ENCODE measurements at regions not wholly inside any gene's neighbourhood (a gene's known extent, or its start where the extent isn't known, plus 50 kb on each side); places are given as distances from the start of the nearest gene placed in this dataset.
"Not testable (repeated sequence)": the region's sequence is repeated elsewhere in the genome, so short reads cannot be mapped to it uniquely, and the experiment has no call there.

GRCh38 chr1:218518216-218518740 lies 173.1 kb downstream of the TGFB2 start:
- no peak overlapping the region for H3K4me3 ChIP-seq (ENCODE audit: low read depth, low read length)
- no peak overlapping the region for H3K27ac ChIP-seq (ENCODE audit: insufficient read depth, low read length, poor library complexity, severe bottlenecking)
- H3K27me3 Mint-ChIP-seq: peaks cover 4% of the 10 kb centered on the region
- peaks cover 0 to 4% (median 0%) of the 10 kb centered on the region in 7 donors for H3K9me3 Mint-ChIP-seq
- H3K36me3 Mint-ChIP-seq: no peaks in the 10 kb centered on the region
- no peaks in the 10 kb centered on the region for H3K4me1 Mint-ChIP-seq
- DNase-seq: no peak
- no peaks in the 10 kb centered on the region for H3K9me3 ChIP-seq (ENCODE audit: control insufficient read depth in 2 of 2, low read length in 2 of 2)
- H3K4me3 Mint-ChIP-seq: peak overlapping the region in 1 of 4 donors; percentile 29
- ATAC-seq (ENCODE audit: low read depth in 2 of 2): no peak
- H3K4me1 ChIP-seq (ENCODE audit: control insufficient read depth, insufficient read depth, low read length, poor library complexity, severe bottlenecking): no peaks in the 10 kb centered on the region
- no peak overlapping the region for H3K27ac Mint-ChIP-seq
- no peaks in the 10 kb centered on the region for H3K36me3 ChIP-seq (ENCODE audit: control insufficient read depth, insufficient read depth, low read length)
- H3K27me3 ChIP-seq (ENCODE audit: control insufficient read depth, insufficient read depth, low read length): no peaks in the 10 kb centered on the region

GRCh38 chr1:218520646-218521045 lies 175.5 kb downstream of the TGFB2 start:
- H3K27me3 ChIP-seq (ENCODE audit: control insufficient read depth, insufficient read depth, low read length); H3K4me3 Mint-ChIP-seq; H3K36me3 Mint-ChIP-seq; H3K27ac Mint-ChIP-seq; H3K4me1 ChIP-seq (ENCODE audit: control insufficient read depth, insufficient read depth, low read length, poor library complexity, severe bottlenecking); H3K36me3 ChIP-seq (ENCODE audit: control insufficient read depth, insufficient read depth, low read length); H3K4me3 ChIP-seq (ENCODE audit: low read depth, low read length); H3K4me1 Mint-ChIP-seq; ATAC-seq (ENCODE audit: low read depth in 2 of 2); H3K27me3 Mint-ChIP-seq; H3K27ac ChIP-seq (ENCODE audit: insufficient read depth, low read length, poor library complexity, severe bottlenecking); H3K9me3 Mint-ChIP-seq; DNase-seq; H3K9me3 ChIP-seq (ENCODE audit: control insufficient read depth in 2 of 2, low read length in 2 of 2): not testable (repeated sequence)

- no peak overlapping the region for H3K27ac ChIP-seq (ENCODE audit: insufficient read depth, low read length, poor library complexity, severe bottlenecking)
- no peak overlapping the region for H3K4me3 Mint-ChIP-seq
- H3K27me3 ChIP-seq (ENCODE audit: control insufficient read depth, insufficient read depth, low read length): no peaks in the 10 kb centered on the region
- H3K27ac Mint-ChIP-seq: no peak overlapping the region
- no peaks in the 10 kb centered on the region for H3K4me1 ChIP-seq (ENCODE audit: control insufficient read depth, insufficient read depth, low read length, poor library complexity, severe bottlenecking)
- no peaks in the 10 kb centered on the region for H3K36me3 ChIP-seq (ENCODE audit: control insufficient read depth, insufficient read depth, low read length)
- no peaks in the 10 kb centered on the region for H3K4me1 Mint-ChIP-seq
- DNase-seq: peak in 2 of 3 donors; percentile 1 to 38
- H3K27me3 Mint-ChIP-seq: peaks cover 4% of the 10 kb centered on the region
- H3K36me3 Mint-ChIP-seq: no peaks in the 10 kb centered on the region
- ATAC-seq (ENCODE audit: low read depth in 2 of 2): no peak
- H3K4me3 ChIP-seq (ENCODE audit: low read depth, low read length): no peak overlapping the region
- no peaks in the 10 kb centered on the region for H3K9me3 Mint-ChIP-seq
- H3K9me3 ChIP-seq (ENCODE audit: control insufficient read depth in 2 of 2, low read length in 2 of 2): no peaks in the 10 kb centered on the region
Measured at GRCh38 chr1:218521414-218522169, 176.5 kb downstream of the TGFB2 start.

GRCh38 chr1:218524526-218524925 lies 179.4 kb downstream of the TGFB2 start:
- no peak overlapping the region for H3K4me3 Mint-ChIP-seq
- no peak overlapping the region for H3K4me3 ChIP-seq (ENCODE audit: low read depth, low read length)
- DNase-seq (no peak), ATAC-seq (ENCODE audit: low read depth in 2 of 2) (no peak)
- no peaks in the 10 kb centered on the region for H3K36me3 Mint-ChIP-seq
- H3K9me3 ChIP-seq (ENCODE audit: control insufficient read depth in 2 of 2, low read length in 2 of 2): no peaks in the 10 kb centered on the region
- no peak overlapping the region for H3K27ac Mint-ChIP-seq
- peaks cover 4% of the 10 kb centered on the region for H3K27me3 Mint-ChIP-seq
- no peaks in the 10 kb centered on the region for H3K36me3 ChIP-seq (ENCODE audit: control insufficient read depth, insufficient read depth, low read length)
- H3K4me1 Mint-ChIP-seq: no peaks in the 10 kb centered on the region
- H3K27me3 ChIP-seq (ENCODE audit: control insufficient read depth, insufficient read depth, low read length): no peaks in the 10 kb centered on the region
- no peaks in the 10 kb centered on the region for H3K9me3 Mint-ChIP-seq
- no peak overlapping the region for H3K27ac ChIP-seq (ENCODE audit: insufficient read depth, low read length, poor library complexity, severe bottlenecking)
- H3K4me1 ChIP-seq (ENCODE audit: control insufficient read depth, insufficient read depth, low read length, poor library complexity, severe bottlenecking): no peaks in the 10 kb centered on the region

- H3K36me3 ChIP-seq (ENCODE audit: control insufficient read depth, insufficient read depth, low read length): no peaks in the 10 kb centered on the region
- H3K4me3 ChIP-seq (ENCODE audit: low read depth, low read length): no peak overlapping the region
- H3K27ac Mint-ChIP-seq: no peak overlapping the region
- DNase-seq: no peak
- H3K4me1 Mint-ChIP-seq: no peaks in the 10 kb centered on the region
- H3K9me3 Mint-ChIP-seq: no peaks in the 10 kb centered on the region
- H3K27me3 Mint-ChIP-seq: peaks cover 4% of the 10 kb centered on the region
- no peak overlapping the region for H3K4me3 Mint-ChIP-seq
- no peak overlapping the region for H3K27ac ChIP-seq (ENCODE audit: insufficient read depth, low read length, poor library complexity, severe bottlenecking)
- no peaks in the 10 kb centered on the region for H3K9me3 ChIP-seq (ENCODE audit: control insufficient read depth in 2 of 2, low read length in 2 of 2)
- H3K36me3 Mint-ChIP-seq: no peaks in the 10 kb centered on the region
- no peaks in the 10 kb centered on the region for H3K27me3 ChIP-seq (ENCODE audit: control insufficient read depth, insufficient read depth, low read length)
- no peak for ATAC-seq (ENCODE audit: low read depth in 2 of 2)
- no peaks in the 10 kb centered on the region for H3K4me1 ChIP-seq (ENCODE audit: control insufficient read depth, insufficient read depth, low read length, poor library complexity, severe bottlenecking)
Measured at GRCh38 chr1:218525031-218525430, 179.9 kb downstream of the TGFB2 start.

- no peak overlapping the region for H3K27ac ChIP-seq (ENCODE audit: insufficient read depth, low read length, poor library complexity, severe bottlenecking)
- no peaks in the 10 kb centered on the region for H3K4me1 ChIP-seq (ENCODE audit: control insufficient read depth, insufficient read depth, low read length, poor library complexity, severe bottlenecking)
- Mint-ChIP-seq H3K9me3 (no peaks in the 10 kb centered on the region), H3K4me3 (no peak overlapping the region), H3K27ac (no peak overlapping the region), H3K36me3 (no peaks in the 10 kb centered on the region), H3K27me3 (peaks cover 4% of the 10 kb centered on the region), H3K4me1 (no peaks in the 10 kb centered on the region)
- H3K36me3 ChIP-seq (ENCODE audit: control insufficient read depth, insufficient read depth, low read length): no peaks in the 10 kb centered on the region
- no peak for DNase-seq
- H3K9me3 ChIP-seq (ENCODE audit: control insufficient read depth in 2 of 2, low read length in 2 of 2): no peaks in the 10 kb centered on the region
- H3K27me3 ChIP-seq (ENCODE audit: control insufficient read depth, insufficient read depth, low read length): no peaks in the 10 kb centered on the region
- ATAC-seq (ENCODE audit: low read depth in 2 of 2): no peak
- H3K4me3 ChIP-seq (ENCODE audit: low read depth, low read length): no peak overlapping the region
Measured at GRCh38 chr1:218525451-218526197, 180.5 kb downstream of the TGFB2 start.

- H3K9me3 ChIP-seq (ENCODE audit: control insufficient read depth in 2 of 2, low read length in 2 of 2): no peaks in the 10 kb centered on the region
- Mint-ChIP-seq H3K27me3 (no peaks in the 10 kb centered on the region), H3K27ac (no peak overlapping the region), H3K36me3 (no peaks in the 10 kb centered on the region), H3K9me3 (no peaks in the 10 kb centered on the region), H3K4me1 (no peaks in the 10 kb centered on the region), H3K4me3 (no peak overlapping the region)
- DNase-seq (no peak), ATAC-seq (ENCODE audit: low read depth in 2 of 2) (no peak)
- H3K4me3 ChIP-seq (ENCODE audit: low read depth, low read length): no peak overlapping the region
- H3K27me3 ChIP-seq (ENCODE audit: control insufficient read depth, insufficient read depth, low read length): no peaks in the 10 kb centered on the region
- no peaks in the 10 kb centered on the region for H3K36me3 ChIP-seq (ENCODE audit: control insufficient read depth, insufficient read depth, low read length)
- H3K27ac ChIP-seq (ENCODE audit: insufficient read depth, low read length, poor library complexity, severe bottlenecking): no peak overlapping the region
- H3K4me1 ChIP-seq (ENCODE audit: control insufficient read depth, insufficient read depth, low read length, poor library complexity, severe bottlenecking): no peaks in the 10 kb centered on the region
Measured at GRCh38 chr1:218526198-218526580, 181.1 kb downstream of the TGFB2 start.

GRCh38 chr1:218527737-218528136 lies 182.6 kb downstream of the TGFB2 start:
- H3K9me3 Mint-ChIP-seq: no peaks in the 10 kb centered on the region
- no peaks in the 10 kb centered on the region for H3K27me3 Mint-ChIP-seq
- H3K4me3 ChIP-seq (ENCODE audit: low read depth, low read length): no peak overlapping the region
- H3K9me3 ChIP-seq (ENCODE audit: control insufficient read depth in 2 of 2, low read length in 2 of 2): no peaks in the 10 kb centered on the region
- no peak overlapping the region for H3K27ac Mint-ChIP-seq
- H3K27me3 ChIP-seq (ENCODE audit: control insufficient read depth, insufficient read depth, low read length): no peaks in the 10 kb centered on the region
- H3K4me1 ChIP-seq (ENCODE audit: control insufficient read depth, insufficient read depth, low read length, poor library complexity, severe bottlenecking): no peaks in the 10 kb centered on the region
- no peaks in the 10 kb centered on the region for H3K4me1 Mint-ChIP-seq
- ATAC-seq (ENCODE audit: low read depth in 2 of 2) (no peak), DNase-seq (no peak)
- H3K36me3 Mint-ChIP-seq: no peaks in the 10 kb centered on the region
- no peak overlapping the region for H3K4me3 Mint-ChIP-seq
- no peak overlapping the region for H3K27ac ChIP-seq (ENCODE audit: insufficient read depth, low read length, poor library complexity, severe bottlenecking)
- H3K36me3 ChIP-seq (ENCODE audit: control insufficient read depth, insufficient read depth, low read length): no peaks in the 10 kb centered on the region
